ENCODE measurements at regions not wholly inside any gene's neighbourhood (a gene's known extent, or its start where the extent isn't known, plus 50 kb on each side); places are given as distances from the start of the nearest gene placed in this dataset.
"Not testable (repeated sequence)": the region's sequence is repeated elsewhere in the genome, so short reads cannot be mapped to it uniquely, and the experiment has no call there.

DNA sequence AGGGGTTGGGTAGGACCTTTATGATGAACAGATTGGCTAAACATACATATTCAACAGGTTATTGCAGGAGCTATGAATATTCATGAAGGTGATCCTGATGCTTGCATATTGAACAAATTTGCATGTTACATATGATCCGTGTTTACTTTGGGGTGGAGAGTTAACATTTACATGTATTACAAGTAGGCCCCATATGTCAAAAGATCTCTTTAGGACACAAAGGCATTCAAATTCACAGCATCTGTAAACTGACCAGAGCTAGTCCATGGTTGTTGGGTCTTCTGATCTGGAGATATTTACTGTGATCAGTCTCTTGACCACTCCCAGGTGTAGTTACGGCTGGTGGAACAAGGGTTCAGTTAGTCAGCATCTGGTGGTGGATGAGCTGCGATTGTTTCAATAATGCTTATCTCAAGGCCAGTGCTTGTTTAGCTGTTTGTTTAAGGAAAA lies 80.4 kb downstream of the PMAIP1 start:
- Histone ChIP-seq H3K9me3 (ENCODE audit: control insufficient read depth, insufficient read depth, low read depth, low read length) (no peaks in the 10 kb centered on the region), H3K27ac (ENCODE audit: extremely low read depth, low read depth, low read length) (no peak overlapping the region), H3K4me1 (ENCODE audit: control insufficient read depth, insufficient read depth, low read length) (no peaks in the 10 kb centered on the region), H3K4me3 (ENCODE audit: low read depth, low read length) (no peak overlapping the region), H3K36me3 (ENCODE audit: control insufficient read depth in 2 of 2, insufficient read depth in 1 of 2, low read length in 2 of 2) (no peaks in the 10 kb centered on the region)
- POLR2A ChIA-PET, result interaction anchor here (1.8 kb wide), 1 partner anchor 81 kb away, joined by 4 read pairs; the partner anchor contains the start of gene PMAIP1
- TF ChIP-seq SCRT1 (tag by site-specific recombination; IDR thresholded peaks at IDR 0.05; ENCODE audit: borderline replicate concordance) (peak; percentile 52), SCRT2 (tag by site-specific recombination; IDR thresholded peaks at IDR 0.05) (peak; percentile 59; the same call in 1 of the 2 replicates), ZNF544 (tag by site-specific recombination; IDR thresholded peaks at IDR 0.05) (no peak)
- CTCF ChIA-PET, result interaction anchor here (0.8 to 3.1 kb wide), 4 partner anchors 8 to 46 kb away, joined by 4 to 17 read pairs (median 10); no protein-coding TSS in a partner anchor

DNA sequence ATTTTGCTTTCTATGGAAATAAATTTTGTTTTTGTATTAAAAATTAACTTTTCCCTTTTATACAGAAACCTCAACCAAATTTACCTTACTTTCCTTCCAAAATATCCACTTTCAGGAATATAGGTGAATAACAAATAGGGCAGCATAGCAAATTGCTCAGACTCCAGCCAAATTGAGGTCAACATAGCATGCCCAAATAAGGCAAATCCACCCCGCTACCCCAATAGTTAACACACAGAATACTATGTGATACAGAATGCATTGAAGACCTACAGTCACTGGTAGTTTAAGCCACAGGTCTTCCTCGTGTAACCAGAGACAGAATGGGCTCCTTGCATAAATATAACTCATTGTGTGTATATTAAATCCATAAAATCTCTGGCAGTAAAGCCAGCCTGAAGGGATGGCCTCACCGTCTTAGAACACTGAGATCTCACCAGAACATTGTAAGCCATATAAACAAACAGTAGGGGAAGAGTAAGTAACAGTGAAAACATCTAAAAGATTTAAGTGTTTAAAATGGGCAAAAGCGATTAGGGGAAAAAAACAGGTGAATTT lies 72.2 kb downstream of the PMAIP1 start:
- Histone ChIP-seq H3K4me3 (ENCODE audit: low read depth, low read length) (no peak overlapping the region), H3K9me3 (ENCODE audit: control insufficient read depth, insufficient read depth, low read depth, low read length) (no peaks in the 10 kb centered on the region), H3K4me1 (ENCODE audit: control insufficient read depth, insufficient read depth, low read length) (no peaks in the 10 kb centered on the region), H3K27ac (ENCODE audit: extremely low read depth, low read depth, low read length) (no peak overlapping the region), H3K36me3 (ENCODE audit: control insufficient read depth in 2 of 2, insufficient read depth in 1 of 2, low read length in 2 of 2) (no peaks in the 10 kb centered on the region)
- CTCF ChIA-PET, result no interaction called here
- POLR2A ChIA-PET, result no interaction called here
- TF ChIP-seq GLIS1 (tag by site-specific recombination; IDR thresholded peaks at IDR 0.05) (no peak), ZNF214 (tag by site-specific recombination; IDR thresholded peaks at IDR 0.05; ENCODE audit: borderline replicate concordance) (no peak)
- TF ChIP-seq, protein P1, sequence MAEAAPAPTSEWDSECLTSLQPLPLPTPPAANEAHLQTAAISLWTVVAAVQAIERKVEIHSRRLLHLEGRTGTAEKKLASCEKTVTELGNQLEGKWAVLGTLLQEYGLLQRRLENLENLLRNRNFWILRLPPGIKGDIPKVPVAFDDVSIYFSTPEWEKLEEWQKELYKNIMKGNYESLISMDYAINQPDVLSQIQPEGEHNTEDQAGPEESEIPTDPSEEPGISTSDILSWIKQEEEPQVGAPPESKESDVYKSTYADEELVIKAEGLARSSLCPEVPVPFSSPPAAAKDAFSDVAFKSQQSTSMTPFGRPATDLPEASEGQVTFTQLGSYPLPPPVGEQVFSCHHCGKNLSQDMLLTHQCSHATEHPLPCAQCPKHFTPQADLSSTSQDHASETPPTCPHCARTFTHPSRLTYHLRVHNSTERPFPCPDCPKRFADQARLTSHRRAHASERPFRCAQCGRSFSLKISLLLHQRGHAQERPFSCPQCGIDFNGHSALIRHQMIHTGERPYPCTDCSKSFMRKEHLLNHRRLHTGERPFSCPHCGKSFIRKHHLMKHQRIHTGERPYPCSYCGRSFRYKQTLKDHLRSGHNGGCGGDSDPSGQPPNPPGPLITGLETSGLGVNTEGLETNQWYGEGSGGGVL (tag by site-specific recombination; IDR thresholded peaks at IDR 0.05), result no peak

DNA sequence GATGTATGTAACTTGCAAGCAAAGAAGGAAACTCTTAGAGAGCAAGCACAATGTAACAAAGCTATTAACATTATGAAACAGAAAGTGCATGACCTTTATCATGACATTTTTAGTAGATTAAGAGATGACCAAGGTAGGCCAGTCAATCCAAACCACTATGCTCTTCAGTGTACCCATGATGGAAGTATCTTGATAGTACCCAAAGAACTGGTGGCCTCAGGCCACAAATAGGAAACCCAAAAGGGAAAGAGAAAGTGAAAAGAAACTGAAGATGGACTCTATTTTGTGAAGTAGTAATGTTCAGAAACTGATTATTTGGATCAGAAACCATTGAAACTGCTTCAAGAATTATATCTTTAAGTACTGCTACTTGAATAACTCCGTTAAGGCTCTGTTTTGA lies 71.3 kb downstream of the PMAIP1 start:
- H3K9me3 ChIP-seq (ENCODE audit: control insufficient read depth, insufficient read depth, low read depth, low read length); POLR2A ChIA-PET; CTCF ChIA-PET; H3K4me1 ChIP-seq (ENCODE audit: control insufficient read depth, insufficient read depth, low read length); H3K27ac ChIP-seq (ENCODE audit: extremely low read depth, low read depth, low read length); H3K36me3 ChIP-seq (ENCODE audit: control insufficient read depth in 2 of 2, insufficient read depth in 1 of 2, low read length in 2 of 2); H3K4me3 ChIP-seq (ENCODE audit: low read depth, low read length): not testable (repeated sequence)

DNA sequence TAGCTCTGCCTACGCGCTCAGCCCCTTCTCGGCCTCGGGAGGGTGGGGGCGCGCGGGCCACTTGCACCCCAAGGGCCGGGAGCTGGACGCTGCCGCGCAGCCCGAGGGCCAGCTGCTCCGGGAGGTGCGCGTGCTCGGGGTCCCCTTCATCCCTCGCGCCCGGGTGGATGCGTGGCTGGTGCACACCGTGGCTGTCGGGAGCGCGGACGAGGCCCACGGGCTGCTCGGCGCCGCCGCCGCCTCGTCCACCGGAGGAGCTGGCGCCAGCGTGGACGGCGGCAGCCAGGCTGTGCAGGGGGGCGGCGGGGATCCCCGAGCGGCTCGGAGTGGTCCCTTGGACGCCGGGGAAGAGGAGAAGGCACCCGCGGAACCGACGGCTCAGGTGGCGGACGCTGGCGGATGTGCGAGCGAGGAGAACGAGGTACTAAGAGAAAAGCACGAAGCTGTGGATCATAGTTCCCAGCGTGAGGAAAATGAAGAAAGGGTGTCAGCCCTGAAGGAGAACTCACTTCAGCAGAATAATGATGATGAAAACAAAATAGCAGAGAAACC lies 69.8 kb downstream of the PMAIP1 start:
- H3K4me1 ChIP-seq (ENCODE audit: control insufficient read depth, insufficient read depth, low read length); H3K9me3 ChIP-seq (ENCODE audit: control insufficient read depth, insufficient read depth, low read depth, low read length); H3K4me3 ChIP-seq (ENCODE audit: low read depth, low read length); POLR2A ChIA-PET; CTCF ChIA-PET; H3K36me3 ChIP-seq (ENCODE audit: control insufficient read depth in 2 of 2, insufficient read depth in 1 of 2, low read length in 2 of 2); H3K27ac ChIP-seq (ENCODE audit: extremely low read depth, low read depth, low read length): not testable (repeated sequence)

DNA sequence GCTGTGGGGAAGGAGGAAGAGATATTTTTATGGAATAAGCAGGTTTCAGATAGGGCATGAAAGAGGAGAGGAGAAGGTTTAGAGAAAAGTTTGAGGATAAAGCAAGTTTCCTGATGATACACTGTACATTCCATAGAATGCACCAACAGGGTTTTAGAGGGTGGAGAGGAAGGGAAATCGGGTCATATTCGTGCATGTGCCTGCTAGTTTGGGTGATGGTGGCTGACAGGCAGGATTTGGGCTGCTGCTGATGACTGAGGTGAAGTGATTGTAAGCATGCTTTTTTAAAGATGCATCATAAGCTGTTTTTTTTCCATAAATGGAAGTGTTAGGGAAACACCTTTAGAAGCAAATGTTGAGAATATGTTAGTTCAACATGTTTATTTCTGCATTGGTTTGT lies 68.8 kb downstream of the PMAIP1 start:
- H3K27ac ChIP-seq (ENCODE audit: extremely low read depth, low read depth, low read length), result no peak overlapping the region
- TF ChIP-seq ZFP69B (tag by site-specific recombination; IDR thresholded peaks at IDR 0.05), result no peak
- TF ChIP-seq ZNF292 (tag by site-specific recombination; IDR thresholded peaks at IDR 0.05; ENCODE audit: borderline replicate concordance, low read depth), result no peak
- TF ChIP-seq ZNF747 (tag by site-specific recombination; IDR thresholded peaks at IDR 0.05), result no peak
- TF ChIP-seq GLIS2 (tag by site-specific recombination; IDR thresholded peaks at IDR 0.05), result no peak
- no peak for TF ChIP-seq ZNF785 (tag by site-specific recombination; IDR thresholded peaks at IDR 0.05)
- CTCF ChIA-PET, result interaction anchor here (0.6 to 1.0 kb wide), 2 partner anchors 21 to 57 kb away, joined by 3 to 5 read pairs; no protein-coding TSS in a partner anchor
- no peaks in the 10 kb centered on the region for H3K36me3 ChIP-seq (ENCODE audit: control insufficient read depth in 2 of 2, insufficient read depth in 1 of 2, low read length in 2 of 2)
- no peaks in the 10 kb centered on the region for H3K4me1 ChIP-seq (ENCODE audit: control insufficient read depth, insufficient read depth, low read length)
- no peaks in the 10 kb centered on the region for H3K9me3 ChIP-seq (ENCODE audit: control insufficient read depth, insufficient read depth, low read depth, low read length)
- POLR2A ChIA-PET, result no interaction called here
- H3K4me3 ChIP-seq (ENCODE audit: low read depth, low read length), result no peak overlapping the region

All from HEK293 (cell line).